Skin epidermis (tissue), 12 donors: ENCODE measurements at regions not wholly inside any gene's neighbourhood (a gene's known extent, or its start where the extent isn't known, plus 50 kb on each side); places are given as distances from the start of the nearest gene placed in this dataset.
"Not testable (repeated sequence)": the region's sequence is repeated elsewhere in the genome, so short reads cannot be mapped to it uniquely, and the experiment has no call there.

Source experiments
- H3K27ac ChIP-seq, 21 experiments: fragments of 200-600 bp; sonication (generic) in 11 of 21; one replicate each; pipeline ENCODE4 v1.5.0; 2020; ENCODE audit warnings: mild to moderate bottlenecking in 3 of 21, inconsistent platforms in 2 of 21, moderate library complexity in 2 of 21
- H3K4me3 ChIP-seq, 7 experiments: fragments of 200-600 bp; sonication (generic) in 2 of 7; one replicate each; pipeline ENCODE4 v1.5.0; 2020; ENCODE audit warnings: inconsistent platforms in 2 of 7, mild to moderate bottlenecking in 2 of 7, moderate library complexity in 1 of 7

DNA sequence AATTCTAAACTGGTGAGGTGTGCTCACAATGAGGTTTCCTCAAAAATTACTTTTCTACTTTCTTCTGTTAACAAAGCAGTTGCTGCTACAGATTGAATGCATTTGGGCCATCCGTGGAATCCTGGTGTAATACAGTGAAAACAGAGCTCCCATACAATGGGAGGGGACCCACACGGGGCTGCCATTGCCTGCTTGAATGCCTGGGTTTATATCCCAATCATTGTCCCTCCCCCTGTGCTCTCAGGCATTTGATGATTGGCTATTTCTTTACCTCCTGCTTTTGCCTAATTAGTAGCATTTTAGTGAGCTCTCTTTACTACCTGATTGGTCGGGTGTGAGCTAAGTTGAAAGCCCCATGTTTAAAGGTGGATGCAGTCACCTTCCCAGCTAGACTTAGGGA lies 52.9 kb upstream of the CSF1 start:
- H3K27ac ChIP-seq, H3K4me3 ChIP-seq: not testable (repeated sequence)

DNA sequence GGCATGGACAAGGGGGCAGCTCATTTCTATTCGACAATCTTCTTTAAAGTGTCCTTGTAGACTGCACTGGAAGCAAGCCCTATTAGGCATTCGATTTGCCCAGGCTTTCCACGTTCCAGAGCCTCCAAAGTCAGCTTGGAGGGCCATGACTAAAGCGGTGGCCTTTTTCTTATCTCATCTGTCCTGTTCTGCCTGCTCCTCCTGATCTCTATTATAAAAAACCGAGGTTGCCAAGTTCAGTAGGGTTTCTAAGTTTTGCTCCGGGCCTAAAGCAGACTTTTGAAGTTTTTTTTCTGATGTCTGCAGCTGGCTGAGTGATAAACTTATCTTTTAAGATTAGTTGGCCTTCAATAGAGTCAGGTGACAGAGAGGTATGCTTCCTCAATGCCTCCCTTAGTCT lies 54.7 kb upstream of the CSF1 start:
- not testable (repeated sequence) for H3K27ac ChIP-seq, H3K4me3 ChIP-seq

DNA sequence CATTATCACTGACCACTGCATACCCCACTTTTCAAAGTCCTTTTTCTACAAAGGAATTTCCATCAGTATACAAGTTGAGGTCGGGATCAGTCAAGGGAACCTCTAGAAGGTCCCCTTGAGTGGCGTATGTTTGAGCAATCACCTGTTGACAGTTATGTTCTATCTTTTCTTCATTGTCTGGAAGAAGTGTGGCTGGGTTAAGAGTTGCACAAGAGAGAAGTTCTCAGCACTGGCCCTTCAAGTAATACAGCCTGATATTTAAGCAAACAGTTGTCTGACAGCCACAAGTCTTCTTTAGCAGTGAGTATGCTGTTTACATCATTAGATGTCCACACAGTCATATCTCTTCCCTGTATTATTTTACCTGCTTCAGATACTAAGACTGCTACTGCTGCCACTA lies 56.7 kb upstream of the CSF1 start:
- H3K27ac ChIP-seq, H3K4me3 ChIP-seq: not testable (repeated sequence)

DNA sequence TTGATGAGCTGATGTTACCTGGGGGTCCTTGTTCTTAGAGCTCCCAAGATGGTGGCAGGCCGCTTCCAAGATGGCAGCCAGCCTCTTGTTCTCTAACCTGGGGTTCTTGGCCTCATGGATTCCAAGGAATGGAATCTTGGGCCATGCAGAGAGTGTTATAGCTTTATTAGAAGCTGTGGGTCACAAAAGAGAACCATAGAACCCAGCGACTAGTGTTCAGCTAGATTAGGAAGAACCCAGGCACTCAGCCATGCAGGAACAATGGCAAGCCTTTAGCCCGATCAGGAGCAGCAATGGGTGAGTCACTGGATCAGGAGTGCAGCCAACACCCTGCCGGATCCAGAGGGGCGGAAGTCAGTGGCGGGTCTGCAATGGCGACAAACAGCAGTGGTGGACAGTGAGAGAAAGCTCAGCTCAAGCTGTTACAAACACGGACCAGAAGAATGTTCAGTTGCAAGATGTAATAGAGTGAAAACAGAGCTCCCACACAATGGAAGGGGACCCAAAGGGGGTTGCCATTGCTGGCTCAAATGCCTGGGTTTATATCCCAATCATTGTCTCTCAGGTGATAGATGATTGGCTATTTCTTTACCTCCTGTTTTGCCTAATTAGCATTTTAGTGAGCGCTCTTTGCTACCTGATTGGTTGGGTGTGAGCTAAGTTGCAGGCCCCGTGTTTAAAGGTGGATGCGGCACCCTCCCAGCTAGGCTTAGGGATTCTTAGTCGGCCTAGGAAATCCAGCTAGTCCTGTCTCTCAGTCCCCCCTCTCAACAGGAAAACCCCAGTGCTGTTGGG lies 58.2 kb upstream of the CSF1 start:
- not testable (repeated sequence) for H3K4me3 ChIP-seq
- peak overlapping the region in 1 of 21 experiments; percentile 17 for H3K27ac ChIP-seq

DNA sequence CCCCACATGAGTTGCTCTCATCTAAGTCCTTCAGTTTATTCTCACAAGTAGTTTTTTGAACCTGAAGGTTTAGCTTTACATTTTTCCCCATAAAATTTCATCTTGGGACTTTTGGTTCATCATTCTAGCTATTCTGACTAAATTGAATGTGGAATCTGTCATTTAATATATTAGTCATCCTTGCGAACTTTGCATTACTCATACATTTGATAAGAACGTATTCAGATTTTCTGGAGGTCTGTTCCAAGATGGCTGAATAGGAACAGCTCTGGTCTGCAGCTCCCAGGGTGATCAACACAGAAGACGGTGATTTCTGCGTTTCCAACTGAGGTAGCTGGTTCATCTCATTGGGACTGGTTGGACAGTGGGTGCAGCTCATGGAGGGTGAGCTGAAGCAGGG lies 59.8 kb upstream of the CSF1 start:
- Histone ChIP-seq H3K4me3 (no peak overlapping the region), H3K27ac (no peak overlapping the region)

DNA sequence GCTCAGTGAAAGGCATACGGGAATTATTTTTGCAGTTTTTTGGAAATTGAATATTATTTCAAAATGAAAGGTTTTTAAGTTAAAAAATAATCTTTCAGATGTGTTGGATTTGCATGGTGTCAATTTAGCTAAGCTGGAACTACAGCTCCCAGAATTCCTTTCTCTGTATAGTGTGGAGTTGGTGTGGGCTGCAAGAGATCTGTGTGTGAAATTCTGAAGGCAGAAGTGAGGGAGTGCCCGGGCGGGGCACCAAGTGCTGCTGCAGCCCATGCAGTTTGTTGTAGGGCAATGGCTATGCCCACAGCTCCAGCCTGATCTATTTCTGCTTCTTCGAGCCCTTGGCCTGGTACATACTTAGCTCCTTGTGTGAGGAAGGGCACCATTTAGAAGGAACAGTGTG lies 60.5 kb upstream of the CSF1 start:
- Histone ChIP-seq H3K4me3 (no peak overlapping the region), H3K27ac (no peak overlapping the region)

DNA sequence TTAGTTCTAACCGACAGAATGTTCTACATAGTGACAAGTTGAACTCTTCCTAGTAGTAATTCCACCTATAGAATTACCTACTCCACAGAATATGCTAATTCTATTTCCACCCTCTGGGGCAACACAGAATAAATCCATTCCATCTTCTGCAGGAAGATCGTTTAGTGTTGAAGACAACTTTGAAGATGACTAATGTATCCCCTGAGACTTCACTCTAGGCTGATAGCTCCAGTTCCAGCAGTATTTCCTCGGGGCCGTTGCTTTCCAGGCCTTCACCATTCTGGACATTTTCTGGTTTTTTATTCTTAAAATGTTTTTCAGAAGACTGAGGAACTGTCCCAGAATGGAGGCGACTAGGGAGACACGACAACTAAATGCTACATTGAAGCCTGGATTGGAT lies 61.0 kb upstream of the CSF1 start:
- no peak overlapping the region for H3K4me3 ChIP-seq

DNA sequence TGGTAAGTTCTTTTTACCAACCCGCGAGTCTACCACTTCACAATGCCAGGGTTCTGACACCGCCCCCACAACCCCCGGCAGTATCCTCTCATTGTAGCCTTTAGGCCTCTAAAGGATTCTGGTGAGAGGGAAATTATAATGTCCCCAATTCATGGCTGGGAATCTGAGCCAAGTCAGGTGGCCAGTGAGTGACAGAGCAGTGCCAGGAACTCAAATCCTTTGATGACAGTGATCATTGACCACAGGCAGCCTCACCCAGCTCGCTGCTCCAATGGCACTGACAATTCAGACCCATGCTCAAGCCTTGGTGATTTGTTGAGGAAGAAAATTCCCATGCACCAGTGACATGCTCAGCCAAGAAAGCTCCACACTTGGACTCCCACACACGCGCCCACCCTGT lies 63.4 kb upstream of the CSF1 start:
- no peak overlapping the region for H3K27ac ChIP-seq
- H3K4me3 ChIP-seq = no peak overlapping the region

More for the DNA sequence above, 61.0 kb upstream of the CSF1 start:
- H3K27ac ChIP-seq = no peak overlapping the region

DNA sequence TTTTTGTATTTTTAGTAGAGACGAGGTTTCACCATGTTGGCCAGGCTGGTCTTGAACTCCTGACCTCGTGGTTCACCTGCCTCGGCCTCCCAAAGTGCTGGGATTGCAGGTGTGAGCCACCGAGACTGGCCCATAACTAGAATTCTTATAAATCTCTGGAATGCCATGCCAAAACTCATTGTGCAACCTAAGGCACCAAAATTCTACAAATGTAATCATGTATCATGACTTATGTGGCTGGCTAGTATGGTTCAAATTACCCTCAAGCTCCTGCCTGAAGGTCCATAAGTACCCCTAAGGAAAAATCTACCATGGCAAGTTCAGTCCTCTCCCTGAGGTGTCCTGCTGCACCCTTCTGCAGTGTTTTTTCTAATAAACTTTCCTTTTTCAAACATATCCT lies 63.8 kb upstream of the CSF1 start:
- no peak overlapping the region for H3K27ac ChIP-seq
- H3K4me3 ChIP-seq = no peak overlapping the region

DNA sequence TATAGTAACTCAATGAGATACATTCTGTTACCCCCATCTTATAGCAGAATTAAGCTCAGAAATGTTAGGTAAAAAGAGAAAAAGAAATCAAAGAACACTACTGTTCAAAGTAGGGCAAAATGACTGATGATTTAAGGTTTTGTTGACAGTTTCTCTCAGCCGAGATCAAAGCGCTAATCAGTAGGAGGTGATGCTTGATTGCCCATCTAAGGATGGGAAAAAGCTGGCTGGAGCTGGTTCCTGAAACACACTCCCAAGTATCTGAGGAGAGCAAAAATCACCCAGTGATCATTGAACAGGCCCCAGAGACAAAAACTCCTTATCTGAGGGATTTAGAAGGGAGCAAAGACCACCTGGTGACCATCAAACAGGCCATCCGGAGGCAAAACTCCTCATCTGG lies 64.5 kb upstream of the CSF1 start:
- Histone ChIP-seq H3K27ac (no peak overlapping the region), H3K4me3 (no peak overlapping the region)

DNA sequence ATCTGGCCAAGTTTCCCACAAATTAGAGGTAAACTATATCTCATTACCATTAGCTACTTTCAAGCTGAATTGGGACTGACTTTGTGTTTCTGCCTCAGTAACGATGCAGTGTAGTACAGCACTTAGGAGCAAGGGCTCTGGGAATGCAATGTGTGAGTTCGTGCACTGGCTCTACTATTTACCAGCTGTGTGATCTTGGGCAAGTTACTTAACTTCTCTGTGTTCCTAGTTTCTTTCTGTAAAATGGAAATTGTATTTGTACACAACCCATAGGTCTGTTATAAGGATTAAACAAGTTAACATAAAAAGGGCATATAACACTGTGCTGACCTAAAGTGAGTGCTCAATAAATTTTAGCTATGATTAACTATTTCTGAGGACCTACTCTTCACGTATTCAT lies 65.0 kb upstream of the CSF1 start:
- no peak overlapping the region for H3K27ac ChIP-seq
- H3K4me3 ChIP-seq = no peak overlapping the region

DNA sequence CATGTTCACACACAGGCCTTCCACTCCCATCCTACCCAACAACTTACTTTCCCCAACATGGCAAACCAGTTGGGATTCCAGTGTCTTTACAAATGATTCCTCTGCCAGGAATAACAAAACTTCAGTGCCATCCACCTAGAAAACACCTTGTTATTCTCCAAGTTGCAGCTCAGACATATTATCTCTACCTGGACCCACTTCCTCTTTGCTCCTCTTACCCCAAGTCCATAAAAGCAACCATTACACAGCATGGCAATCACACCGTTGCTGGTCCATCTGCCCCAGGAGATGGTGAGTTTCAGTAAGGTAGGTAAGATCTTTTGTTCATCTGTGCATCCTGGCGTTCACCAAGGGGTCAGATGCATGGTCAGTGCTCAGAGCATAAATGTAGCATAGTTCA lies 66.0 kb upstream of the CSF1 start:
- Histone ChIP-seq H3K4me3 (no peak overlapping the region), H3K27ac (no peak overlapping the region)

DNA sequence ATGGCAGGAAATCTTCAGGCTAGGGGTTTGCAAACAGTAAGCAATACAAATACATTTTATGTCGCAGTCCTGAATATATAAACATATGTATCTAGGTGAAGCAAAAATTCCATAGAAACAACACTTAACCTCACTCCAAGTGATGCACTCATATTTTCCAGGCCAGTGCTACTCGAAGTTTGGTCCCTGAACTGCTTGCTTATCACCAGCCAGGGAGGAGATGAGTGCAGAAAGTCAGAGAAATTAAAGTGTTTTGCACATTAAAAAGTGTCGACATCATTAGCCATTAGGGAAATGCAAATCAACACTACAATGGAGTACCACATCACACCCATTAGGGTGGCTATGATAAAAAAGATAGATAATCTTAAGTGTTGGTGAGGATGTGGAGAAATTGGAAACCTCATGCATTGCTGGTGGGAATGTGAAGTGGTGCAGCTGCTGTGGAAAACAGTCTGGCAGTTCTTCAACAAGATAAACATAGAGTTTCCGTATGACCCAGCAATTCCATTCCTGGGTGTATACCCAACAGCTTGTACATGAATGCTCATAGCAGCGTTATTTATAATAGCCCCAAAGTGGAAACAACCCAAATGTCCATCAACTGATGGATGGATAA lies 70.5 kb upstream of the CSF1 start:
- H3K27ac ChIP-seq = no peak overlapping the region
- no peak overlapping the region for H3K4me3 ChIP-seq

DNA sequence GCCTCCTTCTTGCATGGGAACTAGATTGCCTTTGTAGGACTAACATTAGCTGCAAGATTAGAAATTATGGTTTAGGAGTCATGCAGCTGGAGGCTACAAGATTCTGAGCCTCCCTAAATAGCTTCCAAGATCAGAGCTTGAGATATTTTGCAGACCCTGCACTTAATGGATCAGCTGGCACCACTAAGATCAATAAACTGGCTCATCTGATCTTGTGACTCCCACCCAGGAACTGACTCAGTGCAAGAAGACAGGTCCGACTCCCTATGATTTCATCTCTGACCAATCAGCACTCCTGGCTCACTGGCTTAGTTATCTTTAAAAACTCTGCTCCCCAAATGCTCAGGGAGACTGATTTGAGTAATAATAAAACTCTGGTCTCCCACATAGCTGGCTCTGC lies 71.4 kb upstream of the CSF1 start:
- not testable (repeated sequence) for H3K27ac ChIP-seq

DNA sequence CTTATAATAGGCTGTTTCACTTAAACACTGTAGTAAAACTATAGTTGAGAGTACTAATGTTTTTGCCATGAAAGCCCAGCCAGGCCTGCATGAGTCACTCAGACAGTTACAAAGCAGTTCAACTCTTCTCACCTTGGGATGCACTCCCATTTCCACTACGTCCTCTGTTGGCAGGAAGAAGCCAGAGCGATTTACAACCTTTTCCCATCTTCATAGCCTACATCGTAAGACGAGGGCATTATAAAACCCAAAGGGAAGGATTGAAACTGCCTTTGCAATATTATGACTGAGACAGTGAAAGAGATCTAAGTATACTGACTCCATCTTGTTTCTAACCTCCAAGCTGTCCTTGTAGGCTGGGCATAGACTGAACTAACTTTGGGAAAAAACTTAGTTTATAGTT lies 71.8 kb upstream of the CSF1 start:
- Histone ChIP-seq H3K4me3 (no peak overlapping the region), H3K27ac (no peak overlapping the region)

More for the DNA sequence above, 71.4 kb upstream of the CSF1 start:
- not testable (repeated sequence) for H3K4me3 ChIP-seq

DNA sequence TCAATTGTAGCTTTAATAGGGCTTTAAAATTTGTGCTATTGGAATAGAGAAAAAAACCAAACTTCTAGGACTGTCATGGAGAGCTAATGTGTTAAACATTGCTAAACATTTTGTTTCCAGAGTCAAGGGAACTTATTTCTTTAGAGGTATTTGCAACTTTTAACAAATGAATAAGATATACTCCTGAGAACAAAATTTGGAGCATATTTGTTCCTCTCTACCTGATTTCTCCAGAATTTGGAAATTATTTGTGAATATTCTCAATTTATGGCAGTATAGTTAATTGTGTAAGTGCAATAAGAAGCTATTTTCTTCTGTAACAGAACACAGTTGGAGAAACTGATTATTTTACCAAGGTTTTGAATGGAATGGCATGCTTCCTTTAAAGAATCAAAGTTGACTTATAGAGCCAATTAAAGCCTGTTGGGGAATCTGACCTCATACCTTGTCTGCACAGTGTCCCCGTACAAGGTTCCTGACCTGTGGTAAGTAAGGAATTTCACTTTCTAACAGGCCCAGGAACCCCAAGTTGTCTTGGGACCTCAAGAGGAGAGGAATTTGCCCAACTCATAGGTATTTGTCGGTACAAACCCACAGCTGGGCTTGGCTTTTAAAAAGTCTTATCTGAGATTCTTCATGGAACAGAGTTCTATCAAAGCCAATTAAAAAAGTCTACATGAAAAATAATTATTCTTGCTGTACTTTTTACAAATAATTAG lies 72.6 kb upstream of the CSF1 start:
- no peak overlapping the region for H3K4me3 ChIP-seq
- H3K27ac ChIP-seq = no peak overlapping the region

DNA sequence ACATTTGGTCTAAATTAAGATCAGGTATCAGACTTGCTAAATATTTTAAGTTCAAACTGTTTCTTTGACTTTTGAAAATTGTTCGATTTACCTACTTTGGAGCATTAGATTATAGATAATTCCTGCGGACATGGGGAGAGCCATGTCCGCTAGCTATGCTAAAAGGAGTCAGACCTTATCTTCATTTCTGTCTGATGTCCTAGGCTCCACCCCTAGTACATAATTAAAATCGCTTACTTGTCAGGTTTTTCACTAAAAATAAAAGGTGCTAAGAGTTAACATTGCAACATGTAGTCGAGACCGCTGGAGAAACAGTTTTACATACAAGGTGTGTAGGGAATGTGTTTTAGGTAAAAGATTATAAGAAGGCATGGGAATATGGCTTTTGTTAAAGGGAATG lies 71.9 kb upstream of the EPS8L3 start:
- not testable (repeated sequence) for H3K27ac ChIP-seq, H3K4me3 ChIP-seq

DNA sequence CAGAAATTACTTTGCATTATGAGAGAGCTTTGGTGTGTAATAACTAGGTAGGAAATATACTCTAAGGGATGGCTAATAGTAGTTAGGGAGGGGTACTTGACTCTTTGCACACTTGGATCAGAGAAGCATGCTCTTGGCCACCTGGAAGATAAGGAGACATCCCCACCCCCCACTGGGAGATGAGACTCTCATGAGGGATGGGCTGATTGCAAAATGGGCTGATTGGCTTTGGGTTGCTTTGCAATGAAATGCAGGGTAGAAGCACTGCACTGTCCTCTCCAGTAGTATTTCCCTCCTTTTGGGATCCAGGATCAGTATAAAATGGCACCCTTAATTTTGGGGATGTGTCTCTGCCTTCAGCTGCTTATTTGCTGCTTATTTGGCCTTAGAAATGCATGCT lies 71.2 kb upstream of the EPS8L3 start:
- Histone ChIP-seq H3K4me3 (no peak overlapping the region), H3K27ac (no peak overlapping the region)

DNA sequence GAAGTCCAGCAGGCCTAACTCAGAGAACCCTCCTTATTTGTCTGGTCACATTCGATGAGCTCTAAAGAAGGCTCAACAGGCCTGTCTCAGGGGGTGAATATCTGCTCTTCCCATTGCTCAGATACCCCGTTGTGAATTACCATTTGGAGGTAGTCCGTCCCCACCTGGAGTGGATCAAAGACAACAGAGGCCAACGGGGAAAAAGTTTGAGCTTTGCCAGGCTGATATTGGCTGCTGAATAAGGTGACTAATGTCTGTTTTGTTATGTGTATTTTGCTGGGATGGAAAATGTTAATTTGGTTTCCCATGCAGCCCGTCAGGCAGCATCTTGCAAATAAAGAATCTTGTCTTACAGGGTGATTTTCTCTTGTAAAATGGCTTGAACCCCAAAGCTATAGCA lies 69.2 kb upstream of the EPS8L3 start:
- no peak overlapping the region for H3K27ac ChIP-seq
- no peak overlapping the region for H3K4me3 ChIP-seq

DNA sequence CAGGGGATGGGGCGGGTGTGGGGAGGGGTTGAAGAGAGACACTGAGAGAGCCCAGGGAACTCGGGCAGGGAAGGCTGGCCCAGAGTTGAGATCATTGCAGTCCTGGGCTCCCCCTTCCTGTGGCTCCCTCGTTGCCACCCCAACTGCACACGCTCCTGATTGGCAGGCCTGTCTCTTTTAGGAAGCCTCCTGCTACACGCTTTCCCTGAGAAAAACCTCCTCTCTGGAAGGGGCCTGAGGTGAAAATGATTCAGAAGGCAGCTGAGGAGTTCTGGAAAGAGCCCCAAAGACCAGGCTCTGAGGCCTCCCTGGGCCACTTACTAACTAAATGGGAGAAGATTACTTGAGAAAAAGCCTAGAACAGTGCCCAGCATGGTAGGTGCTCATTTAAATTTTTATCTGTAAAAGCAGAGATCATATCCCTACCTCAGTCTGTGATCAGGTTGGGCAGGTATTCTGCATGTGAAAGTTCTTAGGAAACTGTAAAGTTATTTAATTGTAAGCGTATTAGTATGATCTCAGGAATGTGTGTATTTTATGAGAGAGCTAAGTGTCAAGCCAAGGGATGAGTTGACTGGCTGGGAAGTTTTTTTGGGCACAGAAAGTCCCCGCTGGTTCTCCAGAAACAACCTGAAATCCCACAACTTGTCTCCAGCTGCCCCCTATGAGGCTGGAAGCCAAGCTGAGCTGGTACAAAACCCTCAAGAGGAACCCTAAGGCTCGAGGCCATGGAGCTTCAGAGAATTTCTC lies 65.2 kb upstream of the EPS8L3 start:
- Histone ChIP-seq H3K4me3 (no peak overlapping the region), H3K27ac (peak overlapping the region in 3 of 21 experiments; percentile 8 to 54 (median 14))
